GM19397 (cell line): ENCODE measurements at regions not wholly inside any gene's neighbourhood (a gene's known extent, or its start where the extent isn't known, plus 50 kb on each side); places are given as distances from the start of the nearest gene placed in this dataset.
"Not testable (repeated sequence)": the region's sequence is repeated elsewhere in the genome, so short reads cannot be mapped to it uniquely, and the experiment has no call there.

Source experiments
- ATAC-seq: cut with Tn5 transposase; IDR thresholded peaks from one replicate; pipeline ENCODE4 v1.9.1; 2021; ENCODE audit warnings: mild to moderate bottlenecking, moderate library complexity; ENCODE audit not compliant: unreplicated experiment

DNA sequence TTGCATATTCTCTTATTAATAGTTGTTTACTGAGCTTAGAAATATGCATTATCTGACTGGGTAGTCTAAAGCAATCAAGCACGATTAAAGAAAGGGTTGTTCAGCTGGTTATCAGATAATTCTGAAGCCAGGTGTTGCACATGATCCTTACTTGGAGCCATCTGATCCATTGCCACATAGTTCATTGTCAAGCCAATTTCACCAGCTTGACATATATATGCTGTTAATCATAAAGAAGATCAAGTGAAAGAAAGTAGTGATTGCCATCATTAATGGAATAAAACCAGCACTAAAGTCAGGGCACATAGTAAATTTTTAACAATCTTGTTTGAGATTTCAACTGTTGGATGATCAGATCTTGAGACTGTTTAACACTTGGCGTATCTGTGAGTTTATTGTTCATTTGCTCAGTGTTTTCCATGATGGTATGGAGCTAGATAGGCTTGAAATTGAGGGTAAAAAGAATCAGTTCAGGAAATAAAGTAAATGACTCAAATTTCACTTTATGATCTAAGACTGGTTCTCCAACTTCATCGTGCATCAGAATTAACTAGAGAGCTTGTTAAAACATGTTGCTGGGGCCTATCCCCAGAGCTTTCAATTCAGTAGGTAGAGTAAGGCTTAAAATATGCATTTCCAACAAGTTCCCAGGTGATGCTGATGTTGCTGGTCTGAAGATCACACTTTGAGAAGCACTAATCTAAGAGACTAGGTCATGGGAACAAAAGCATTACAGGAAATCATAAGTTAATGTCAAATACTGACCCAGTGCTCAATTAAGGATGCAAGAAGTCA, 539.6 kb downstream of the SATB2 start:
- ATAC-seq, result no peak

- ATAC-seq, result no peak
Observed at GRCh38 chr2:198917275-198917674, 540.5 kb downstream of the SATB2 start.

DNA sequence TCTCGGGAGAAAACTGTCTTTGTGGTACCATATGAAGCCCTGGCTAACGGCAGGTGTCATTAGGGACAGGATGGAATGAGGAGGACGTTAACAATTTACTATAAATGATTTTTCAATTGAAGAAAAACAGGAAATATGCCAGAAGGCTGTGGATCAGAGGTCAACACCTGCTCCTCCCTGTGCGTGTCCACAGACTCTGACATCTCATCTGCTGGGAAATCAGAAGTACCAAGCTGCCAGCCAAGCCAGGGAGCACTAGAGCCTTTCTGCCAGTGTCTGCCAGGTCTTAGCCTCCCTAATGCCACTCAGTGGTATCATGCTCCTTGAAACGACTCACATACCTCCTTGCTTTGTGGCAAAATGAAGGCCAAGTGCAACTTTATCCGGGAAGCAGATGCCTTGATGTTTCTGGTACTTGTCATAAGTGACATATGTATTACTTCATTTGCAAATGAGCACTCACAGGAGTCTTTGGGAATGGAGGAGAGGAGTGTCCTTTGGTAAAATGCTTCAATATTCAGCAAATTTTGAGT, 541.1 kb downstream of the SATB2 start:
- no peak for ATAC-seq

DNA sequence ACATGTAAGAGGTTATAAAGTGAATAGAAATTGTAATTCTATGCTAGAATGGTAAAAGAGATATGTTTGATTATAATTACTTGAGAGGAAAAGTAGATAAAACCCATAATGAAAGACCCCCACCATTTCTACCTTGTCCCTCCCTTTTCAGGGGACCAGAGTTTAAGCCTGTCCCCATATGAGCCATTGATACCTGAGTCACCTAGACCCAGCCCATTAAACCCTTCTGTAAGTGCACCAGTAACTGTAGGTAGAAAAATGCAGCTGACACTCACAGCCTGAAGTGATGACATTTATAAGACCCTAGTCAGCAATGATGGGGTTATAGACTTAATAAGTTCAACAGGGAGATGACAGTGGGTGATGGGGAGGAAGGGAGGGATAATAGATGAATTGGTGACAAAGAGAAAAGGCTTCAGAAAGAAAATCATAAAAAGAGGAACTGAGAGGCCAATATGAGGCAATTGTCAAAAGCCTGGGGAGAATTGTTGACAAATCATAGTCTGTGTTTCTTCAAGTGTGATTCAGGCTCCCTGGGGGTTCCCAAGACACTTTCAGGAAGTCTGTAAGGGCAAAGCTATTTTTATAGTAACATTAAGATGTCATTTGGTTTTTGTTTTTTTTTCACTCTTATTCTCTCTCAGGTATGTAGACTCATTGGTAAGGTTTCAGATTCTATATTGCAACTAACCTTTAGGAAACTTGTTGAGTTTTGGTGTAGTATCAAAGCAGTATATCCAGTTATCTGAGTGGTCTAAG, 544.2 kb downstream of the SATB2 start:
- ATAC-seq, result peak; percentile 99

GRCh38 chr2:198909525-198910267, 548.0 kb downstream of the SATB2 start:
- no peak for ATAC-seq

DNA sequence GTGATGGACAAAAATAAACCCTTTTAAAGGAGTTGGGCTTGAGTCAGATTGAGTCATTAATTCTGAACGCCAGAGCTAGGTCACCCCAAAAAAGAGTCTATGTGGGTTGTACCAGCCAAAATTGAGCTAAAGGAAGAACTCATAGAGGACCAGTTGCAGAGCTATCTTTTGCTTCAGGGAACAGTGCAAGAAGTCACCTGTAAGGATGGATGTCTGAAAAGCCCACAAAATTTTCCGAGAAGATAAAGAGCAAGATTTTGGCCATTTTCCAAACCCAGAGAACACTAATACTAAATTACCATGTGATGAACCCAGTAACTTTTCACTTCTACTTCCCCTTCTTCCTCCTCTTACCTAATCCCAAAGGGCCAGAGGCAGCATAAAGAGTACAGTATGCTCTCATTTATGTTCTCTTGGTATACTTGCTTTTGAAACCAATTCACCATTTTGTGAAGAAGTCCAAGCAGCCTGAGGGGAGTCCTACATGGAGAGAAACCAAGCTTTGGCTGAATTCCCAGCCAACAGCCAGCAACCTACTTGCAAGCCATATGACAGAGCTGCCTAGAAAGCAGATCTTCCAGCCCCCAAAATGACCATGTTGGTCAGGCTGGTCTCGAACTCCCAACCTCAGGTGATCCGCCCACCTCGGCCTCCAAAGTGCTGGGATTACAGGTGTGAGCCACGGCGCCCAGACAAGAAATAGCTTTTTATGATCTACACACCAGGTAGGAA, 551.7 kb downstream of the SATB2 start:
- ATAC-seq, result no peak

GRCh38 chr2:198901894-198902293, 555.8 kb downstream of the SATB2 start:
- no peak for ATAC-seq

- ATAC-seq, result no peak
Observed at GRCh38 chr2:198900141-198900540, 557.6 kb downstream of the SATB2 start.

DNA sequence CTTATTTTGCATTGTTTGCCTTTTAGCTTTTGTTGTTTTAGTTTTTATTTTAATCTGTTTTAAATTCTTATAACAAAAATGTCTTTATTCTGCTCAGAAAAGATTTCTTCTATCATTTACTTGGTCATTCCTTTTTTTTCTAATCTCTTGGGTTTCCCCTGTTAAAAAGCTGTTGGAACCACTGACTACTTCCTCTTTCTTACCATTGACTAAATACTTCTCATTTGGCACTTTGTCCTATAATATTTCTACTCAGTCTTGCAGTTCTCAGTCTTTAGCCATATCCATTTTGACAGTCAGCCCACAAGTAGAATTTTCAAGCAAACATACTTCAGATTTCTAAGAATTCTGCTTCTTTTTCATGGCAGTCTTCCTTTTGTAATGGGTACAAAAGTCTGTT, 567.2 kb downstream of the SATB2 start:
- peak; percentile 60 for ATAC-seq

DNA sequence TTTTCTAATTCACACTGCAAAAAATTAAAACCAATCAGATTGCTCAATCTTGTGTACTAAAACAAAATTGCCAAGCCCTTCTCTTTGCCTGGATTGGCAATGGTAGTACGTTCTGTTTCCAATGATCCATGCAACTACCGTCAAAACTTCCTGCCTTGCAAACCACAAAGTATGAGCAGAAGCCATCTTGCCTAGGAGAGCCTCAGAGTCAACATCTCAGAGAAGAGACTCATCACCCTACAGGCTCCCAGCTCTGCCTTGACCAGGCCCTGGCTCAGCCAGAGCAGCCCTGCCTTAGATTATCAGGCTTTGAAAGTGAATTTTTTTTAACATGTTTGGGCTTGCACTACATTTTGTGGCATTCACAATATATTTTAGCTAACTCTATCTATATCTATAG, 574.1 kb downstream of the SATB2 start:
- no peak for ATAC-seq

DNA sequence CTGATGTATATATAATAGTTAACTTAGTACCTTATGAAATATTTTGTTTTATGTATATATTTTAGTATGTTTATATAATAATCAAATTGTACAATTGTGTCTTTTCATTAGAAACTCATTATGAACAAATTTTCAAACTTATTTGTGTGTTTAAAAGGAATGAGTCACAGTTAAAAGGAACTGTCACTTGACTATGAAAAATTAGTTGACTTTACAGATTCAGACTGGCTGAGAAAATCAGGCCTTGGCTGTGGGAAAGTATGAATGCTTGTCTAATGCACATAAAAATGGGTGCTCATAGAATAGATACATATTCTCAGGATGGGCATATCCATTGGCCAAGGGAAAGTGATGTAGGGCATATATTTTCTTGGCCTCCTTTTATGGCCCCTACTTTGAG, 576.8 kb downstream of the SATB2 start:
- ATAC-seq, result no peak

DNA sequence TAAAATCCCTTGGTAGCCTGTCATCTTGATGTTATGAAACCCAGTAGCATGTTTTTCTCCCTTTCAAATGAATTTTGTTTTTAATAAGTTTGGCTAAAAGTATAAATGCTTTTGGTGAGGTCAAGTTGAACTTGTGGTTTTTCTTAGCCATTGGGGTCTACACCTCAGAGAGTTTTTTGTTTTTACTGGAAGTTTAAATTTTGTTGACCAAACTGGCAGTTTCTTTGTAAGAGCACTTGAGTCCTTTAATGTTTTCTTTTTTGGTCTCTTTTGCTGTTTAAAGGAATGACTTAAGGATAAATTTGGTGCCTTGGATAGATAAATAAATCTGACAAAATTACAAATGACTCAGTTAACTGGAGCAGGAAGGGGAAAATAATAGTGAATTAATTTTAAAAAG, 577.3 kb downstream of the SATB2 start:
- no peak for ATAC-seq

DNA sequence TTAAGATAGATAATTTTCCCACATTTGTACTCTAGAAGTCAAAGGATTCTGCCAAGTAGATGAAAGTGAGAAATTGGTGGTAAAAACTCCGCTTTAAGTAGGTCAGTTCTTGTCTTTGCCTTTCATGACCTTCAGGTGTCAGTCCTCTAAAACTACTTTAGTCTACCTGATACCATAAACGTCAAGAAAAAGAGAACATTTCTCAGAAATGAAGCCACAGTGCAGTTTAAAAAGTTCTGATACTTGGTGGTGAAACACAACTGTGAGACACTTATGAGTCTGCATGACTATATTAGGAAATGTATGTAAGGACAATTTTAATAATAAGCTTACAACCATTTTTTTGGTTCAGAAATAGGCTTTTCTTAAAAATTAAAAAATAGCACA, 583.3 kb downstream of the SATB2 start:
- ATAC-seq, result no peak

GRCh38 chr2:198873503-198874471, 584.0 kb downstream of the SATB2 start:
- ATAC-seq, result no peak

DNA sequence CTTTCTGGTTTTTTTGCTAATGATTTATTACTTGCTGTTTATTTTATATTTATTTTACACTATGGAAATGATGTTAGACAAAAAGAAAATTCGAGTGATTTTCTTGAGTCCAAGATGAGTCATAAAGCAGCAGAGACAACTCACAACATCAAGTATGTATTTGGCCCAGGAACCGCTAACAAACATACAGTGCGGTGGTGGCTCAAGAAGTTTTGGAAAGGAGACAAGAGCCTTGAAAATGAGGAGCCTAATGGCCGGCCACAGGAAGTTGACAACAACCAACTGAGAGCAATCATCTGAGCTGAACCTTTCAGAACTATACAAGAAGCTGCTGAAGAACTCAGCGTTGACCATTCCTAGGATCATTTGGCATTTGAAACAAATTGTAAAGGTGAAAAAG, 594.1 kb downstream of the SATB2 start:
- ATAC-seq, result no peak

DNA sequence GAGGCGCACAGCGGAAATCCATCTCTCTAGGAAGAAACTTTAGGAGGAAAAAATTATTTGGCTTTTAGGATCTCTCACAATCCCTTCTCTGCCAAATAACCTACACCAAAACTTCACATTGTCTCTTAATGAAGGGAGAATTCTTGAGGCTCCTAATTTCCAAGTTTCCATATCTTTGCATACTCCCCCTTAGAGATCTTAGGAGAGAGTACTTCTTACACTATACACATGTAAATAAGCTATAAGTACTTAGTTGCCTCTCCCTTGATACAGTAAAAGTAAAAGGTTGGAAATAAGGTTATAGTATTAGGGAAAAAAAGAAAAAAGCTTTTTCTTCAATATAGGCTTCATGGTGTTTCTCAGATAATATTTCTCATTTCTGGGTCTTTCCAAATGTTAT, 596.7 kb downstream of the SATB2 start:
- ATAC-seq, result no peak

DNA sequence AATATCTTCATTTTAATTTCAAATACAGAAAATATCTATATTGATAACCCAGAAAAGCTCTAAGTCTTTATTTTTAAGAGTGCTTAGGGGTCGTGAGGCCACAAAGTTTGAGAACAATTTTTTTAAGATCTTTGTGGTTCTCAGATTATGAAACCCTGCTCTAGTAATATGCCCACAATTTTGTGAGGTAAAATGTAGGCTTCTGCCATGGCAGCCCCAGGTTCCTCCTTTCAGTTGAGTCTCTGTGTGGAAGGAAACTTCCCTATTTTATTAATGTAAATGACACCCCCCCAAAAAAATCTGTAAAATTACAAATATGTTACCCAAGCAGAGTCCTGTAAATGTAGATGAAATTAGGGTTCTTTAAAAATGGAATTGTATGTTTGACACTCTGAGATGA, 600.5 kb downstream of the SATB2 start:
- no peak for ATAC-seq

GRCh38 chr2:198855746-198856145, 602.0 kb downstream of the SATB2 start:
- ATAC-seq, result not testable (repeated sequence)

GRCh38 chr2:198852248-198852647, 605.5 kb downstream of the SATB2 start:
- ATAC-seq, result no peak

DNA sequence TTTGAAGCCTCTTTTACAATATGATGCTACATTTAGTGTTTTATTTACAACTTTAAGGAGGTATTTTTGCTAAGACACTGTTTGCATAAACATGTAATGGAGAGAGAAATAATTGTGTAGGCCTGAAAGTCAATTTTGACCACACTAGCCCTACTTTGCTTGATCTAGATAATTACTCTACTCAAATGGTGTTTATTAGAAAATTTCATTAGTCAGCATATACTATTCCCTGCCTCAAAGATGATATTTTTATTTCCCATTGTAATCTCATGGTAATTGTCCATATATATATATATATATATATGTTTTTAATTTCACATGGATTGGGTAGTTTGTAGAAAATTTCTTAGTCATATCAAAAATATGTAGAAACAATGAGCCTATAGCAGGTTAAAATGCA, 632.2 kb downstream of the SATB2 start:
- no peak for ATAC-seq
